Stimulated activated naive CD8-positive, alpha-beta T cell treated with anti-CD3 and anti-CD28 coated beads, Interleukin-15, amount 100 ng/mL, for 72 hours (primary cell): ENCODE measurements at regions not wholly inside any gene's neighbourhood (a gene's known extent, or its start where the extent isn't known, plus 50 kb on each side); places are given as distances from the start of the nearest gene placed in this dataset.
"Not testable (repeated sequence)": the region's sequence is repeated elsewhere in the genome, so short reads cannot be mapped to it uniquely, and the experiment has no call there.

Experiments used
- ATAC-seq: fragments of 150-1000 bp; cut with Tn5 transposase; 2 replicates; pipeline ENCODE4 v1.10.0; 2021; ENCODE audit warnings: mild to moderate bottlenecking, moderate library complexity
- DNase-seq, 2 donors: peaks; one replicate each; pipeline ENCODE4 v3.0.0; 2021 to 2022
- H3K27ac Mint-ChIP-seq, 2 donors: one replicate each; pipeline ENCODE4 v1.8.0; 2022; ENCODE audit warnings: mild to moderate bottlenecking in 2 of 2, mixed read lengths in 2 of 2, moderate library complexity in 2 of 2
- H3K27me3 Mint-ChIP-seq: one replicate; pipeline ENCODE4 v1.8.0; 2022; ENCODE audit warnings: mixed read lengths
- H3K4me1 Mint-ChIP-seq: one replicate; pipeline ENCODE4 v1.8.0; 2022; ENCODE audit warnings: mild to moderate bottlenecking, mixed read lengths
- H3K4me3 Mint-ChIP-seq, 2 donors: one replicate each; pipeline ENCODE4 v1.8.0; 2022; ENCODE audit warnings: mild to moderate bottlenecking in 2 of 2, mixed read lengths in 2 of 2, moderate library complexity in 1 of 2
- H3K9me3 Mint-ChIP-seq, 2 donors: one replicate each; pipeline ENCODE4 v1.8.0; 2022; ENCODE audit warnings: mixed read lengths in 2 of 2

DNA sequence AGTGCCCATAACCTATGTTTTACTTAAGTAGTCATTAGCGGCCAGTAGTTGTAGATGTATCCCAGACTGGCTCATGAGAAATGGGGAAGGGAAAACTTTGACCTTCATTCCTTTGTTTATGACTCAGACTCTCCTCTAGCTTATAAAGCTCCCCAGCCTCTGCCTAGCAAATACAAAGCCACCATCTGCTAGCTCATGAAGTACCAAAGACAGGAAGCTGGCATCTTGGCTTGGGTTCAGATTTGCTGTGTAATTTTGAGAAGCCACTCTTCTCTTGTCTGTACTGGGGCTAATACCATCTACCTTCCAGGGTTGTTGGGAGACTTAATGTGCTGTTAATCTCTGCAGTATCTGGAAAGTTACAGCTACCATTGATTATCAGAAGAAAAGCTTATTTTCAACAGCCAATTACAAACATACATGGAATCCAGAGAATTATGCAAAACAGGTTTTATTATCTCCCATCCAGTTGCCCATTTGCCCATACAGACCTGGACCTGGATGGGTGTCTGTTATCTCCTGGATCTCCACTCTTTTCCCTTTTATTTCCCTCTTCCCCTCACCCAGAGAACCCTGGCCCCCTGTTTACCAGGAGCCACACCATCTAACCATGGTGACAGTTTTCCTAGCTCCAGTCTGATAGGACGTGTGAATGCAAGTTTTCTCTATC is 153.8 kb downstream of the SEMA6D start:
- no peaks in the 10 kb centered on the region for H3K27me3 Mint-ChIP-seq
- DNase-seq (no peak), ATAC-seq (no peak)
- no peaks in the 10 kb centered on the region for H3K4me1 Mint-ChIP-seq
- no peak overlapping the region for H3K4me3 Mint-ChIP-seq
- H3K9me3 Mint-ChIP-seq, result peaks cover 7 to 15% of the 10 kb centered on the region in 2 donors
- H3K27ac Mint-ChIP-seq, result no peak overlapping the region

DNA sequence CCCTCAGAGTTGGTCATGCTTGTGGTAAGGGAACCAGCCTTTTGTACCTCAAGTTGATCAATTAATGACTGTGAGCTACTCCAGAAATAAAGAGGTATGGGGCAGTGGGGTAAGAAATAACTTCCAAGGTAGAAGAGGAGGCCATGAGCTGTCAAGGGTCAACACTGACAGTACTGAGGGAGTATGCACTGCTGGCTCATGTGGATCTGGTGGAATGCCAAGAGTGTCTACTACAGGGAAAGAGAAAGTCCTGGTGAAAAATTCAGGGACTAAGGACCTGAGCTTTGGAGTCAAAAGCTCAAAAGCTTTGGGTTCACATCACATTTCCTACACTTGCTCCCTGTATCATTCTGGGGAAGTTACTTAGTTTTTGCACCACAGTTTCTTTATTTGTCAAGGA is 154.9 kb downstream of the SEMA6D start:
- ATAC-seq (no peak), DNase-seq (no peak)
- H3K9me3 Mint-ChIP-seq, result peaks cover 7 to 15% of the 10 kb centered on the region in 2 donors

DNA sequence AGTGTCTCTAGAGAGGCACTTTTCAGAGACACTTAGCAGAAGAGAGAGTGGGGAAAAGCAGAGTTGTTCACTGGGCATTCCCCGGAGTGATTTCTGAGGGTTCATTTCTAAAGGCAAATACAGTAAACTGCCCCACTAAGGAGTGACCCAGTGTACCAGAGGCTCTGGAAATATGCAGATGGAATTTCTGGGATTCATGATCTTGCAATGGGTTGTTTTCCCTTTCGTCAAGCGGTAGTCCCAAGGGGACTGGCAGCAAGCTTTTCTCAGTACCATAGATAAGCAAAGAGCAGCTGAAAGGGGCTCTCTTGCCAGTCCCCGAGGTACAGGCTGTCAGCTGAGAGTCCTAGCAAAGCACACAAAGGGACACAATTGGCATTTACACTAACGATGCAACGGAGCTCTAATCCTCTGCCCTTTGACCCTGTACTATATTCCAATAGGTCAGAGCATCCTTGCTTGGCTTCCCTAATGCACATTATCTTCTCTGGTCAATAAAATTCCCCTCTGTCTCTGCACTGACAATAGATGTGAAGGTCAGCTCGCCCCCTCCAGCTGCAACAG is 155.6 kb downstream of the SEMA6D start:
- ATAC-seq (no peak), DNase-seq (no peak)
- Mint-ChIP-seq H3K9me3 (peaks cover 7 to 15% of the 10 kb centered on the region in 2 donors), H3K27ac (peak overlapping the region in 1 of 2 donors; percentile 63), H3K27me3 (no peaks in the 10 kb centered on the region), H3K4me1 (no peaks in the 10 kb centered on the region), H3K4me3 (no peak overlapping the region)

More for the DNA sequence above, 154.9 kb downstream of the SEMA6D start:
- Mint-ChIP-seq H3K4me3 (no peak overlapping the region), H3K27ac (no peak overlapping the region), H3K27me3 (no peaks in the 10 kb centered on the region), H3K4me1 (no peaks in the 10 kb centered on the region)

DNA sequence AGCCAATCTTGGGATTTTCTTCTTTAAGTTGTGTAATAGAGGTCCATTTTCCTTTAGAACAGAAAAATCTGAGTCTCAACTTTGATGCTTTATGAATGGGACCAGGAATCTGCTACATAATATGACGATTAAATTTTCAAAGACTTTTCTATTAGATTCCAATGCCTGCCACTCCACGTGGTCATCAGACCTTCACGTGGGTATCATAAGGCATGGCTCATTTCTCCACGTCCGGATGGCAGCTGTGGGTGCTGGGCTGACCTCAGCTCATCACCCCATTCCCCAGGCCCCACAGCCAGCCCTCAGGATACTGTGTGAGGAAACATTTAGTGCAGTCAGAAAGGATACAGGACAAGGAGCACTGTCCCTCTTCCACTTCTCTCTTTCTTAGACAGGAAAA is 159.7 kb downstream of the SEMA6D start:
- H3K27ac Mint-ChIP-seq, result no peak overlapping the region
- H3K4me1 Mint-ChIP-seq, result no peaks in the 10 kb centered on the region
- H3K27me3 Mint-ChIP-seq, result no peaks in the 10 kb centered on the region
- no peak for DNase-seq
- H3K9me3 Mint-ChIP-seq, result peaks cover 0 to 3% of the 10 kb centered on the region in 2 donors
- no peak overlapping the region for H3K4me3 Mint-ChIP-seq
- ATAC-seq, result no peak

DNA sequence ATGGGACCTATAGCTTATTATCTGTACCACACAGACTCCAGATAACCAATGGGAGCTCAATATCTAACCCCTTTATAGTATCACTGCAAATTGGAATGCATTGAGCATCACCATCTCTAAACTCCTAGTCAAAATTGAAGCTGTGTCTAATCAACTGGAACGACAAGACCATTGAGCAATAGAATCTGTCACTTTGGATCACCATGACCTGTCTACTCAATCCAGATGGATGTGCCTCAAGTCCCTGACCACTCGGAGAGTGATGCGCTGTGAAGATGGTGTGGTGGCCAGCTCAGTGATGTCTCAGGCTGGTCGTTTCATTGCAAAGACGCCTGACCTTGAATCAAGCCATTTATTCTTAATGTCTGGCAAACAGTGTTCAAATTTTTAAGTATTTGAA is 160.5 kb downstream of the SEMA6D start:
- Mint-ChIP-seq H3K27ac (no peak overlapping the region), H3K27me3 (no peaks in the 10 kb centered on the region), H3K4me3 (no peak overlapping the region), H3K4me1 (no peaks in the 10 kb centered on the region), H3K9me3 (peaks cover 0 to 3% of the 10 kb centered on the region in 2 donors)
- ATAC-seq (no peak), DNase-seq (no peak)

DNA sequence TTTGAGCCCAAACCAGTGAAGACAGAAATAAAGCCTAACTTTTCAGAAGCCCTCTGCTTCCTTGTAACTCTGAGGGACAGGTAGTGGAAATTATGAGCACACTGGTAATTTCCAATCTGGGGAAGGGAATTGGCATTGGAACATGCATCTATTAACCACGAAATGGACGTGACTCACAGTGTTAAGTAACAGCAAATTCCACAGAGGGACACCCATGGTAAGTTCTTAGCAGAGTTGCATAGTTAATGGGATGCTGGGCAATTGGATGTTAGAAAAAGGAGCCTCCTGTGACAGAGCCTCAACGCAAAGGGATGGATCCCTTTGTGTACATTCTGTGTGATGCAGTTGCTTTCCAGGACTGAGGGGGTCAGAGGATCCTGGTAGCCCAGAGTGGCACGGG is 168.6 kb downstream of the SEMA6D start:
- Mint-ChIP-seq H3K27me3 (peaks cover 15% of the 10 kb centered on the region), H3K4me1 (no peaks in the 10 kb centered on the region), H3K27ac (no peak overlapping the region), H3K9me3 (peaks cover 0 to 5% of the 10 kb centered on the region in 2 donors), H3K4me3 (no peak overlapping the region)
- no peak for ATAC-seq
- no peak for DNase-seq

DNA sequence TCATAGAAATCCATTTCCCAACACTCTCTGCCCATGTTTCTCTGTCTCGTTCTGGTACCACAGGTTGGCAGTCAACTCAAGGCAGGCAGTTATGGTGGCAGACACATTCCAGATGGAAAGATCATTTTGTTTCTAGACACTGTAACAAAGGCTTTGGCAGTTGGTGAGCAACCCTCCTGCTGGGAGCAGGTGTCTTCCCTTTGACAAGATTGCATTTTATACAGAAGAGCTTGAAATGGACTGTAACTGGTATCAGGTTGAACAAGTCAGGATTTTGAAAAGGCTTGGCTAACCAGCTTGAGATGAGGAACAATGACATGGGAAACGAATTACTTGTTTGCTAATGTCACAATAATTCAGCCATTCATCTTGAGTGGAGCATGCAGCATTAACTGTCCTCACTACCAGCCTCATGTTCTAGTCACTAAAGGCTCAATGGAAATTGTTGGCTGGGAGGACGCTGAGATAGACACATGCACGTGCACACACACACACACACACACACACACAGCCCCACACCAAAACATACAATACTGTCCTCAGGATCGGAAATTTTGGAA is 170.0 kb downstream of the SEMA6D start:
- DNase-seq, result no peak
- Mint-ChIP-seq H3K4me3 (no peak overlapping the region), H3K9me3 (peaks cover 0 to 5% of the 10 kb centered on the region in 2 donors), H3K27ac (no peak overlapping the region), H3K27me3 (peaks cover 15% of the 10 kb centered on the region), H3K4me1 (no peaks in the 10 kb centered on the region)
- no peak for ATAC-seq

DNA sequence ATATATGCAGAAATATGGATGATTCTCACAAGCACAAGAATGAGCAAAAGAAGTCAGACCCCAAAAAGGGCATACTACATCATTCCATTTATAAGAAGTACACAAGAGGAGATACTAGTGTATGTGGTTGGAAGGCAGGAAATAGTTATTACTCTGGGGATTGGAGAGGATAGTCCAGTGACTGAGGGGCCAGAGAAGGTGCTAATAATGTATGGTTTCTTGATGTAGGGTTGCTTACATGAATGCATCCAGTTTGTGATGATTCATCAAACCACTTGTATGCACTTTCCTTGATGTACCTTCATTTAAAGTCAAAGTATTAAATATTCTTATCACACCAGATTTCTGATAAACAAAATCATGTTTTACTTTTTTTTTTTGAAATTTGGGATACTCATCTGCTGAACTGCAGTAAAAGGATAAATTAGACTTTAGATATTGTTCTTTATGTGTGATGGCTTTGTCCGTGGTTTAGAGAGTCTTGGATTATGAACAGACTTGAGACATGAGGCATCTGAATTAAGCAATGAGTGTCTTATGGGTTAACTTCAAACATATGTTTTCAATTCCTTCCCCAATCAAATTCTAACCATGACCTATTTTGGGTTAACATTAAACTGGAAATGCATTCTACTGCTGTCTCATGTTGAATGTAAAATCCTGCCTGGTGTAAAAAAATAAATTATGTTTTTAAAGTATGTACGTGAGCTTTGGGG is 171.2 kb downstream of the SEMA6D start:
- DNase-seq (no peak), ATAC-seq (no peak)
- Mint-ChIP-seq H3K27ac (no peak overlapping the region), H3K9me3 (peaks cover 9 to 11% of the 10 kb centered on the region in 2 donors), H3K4me1 (no peaks in the 10 kb centered on the region), H3K27me3 (peaks cover 28% of the 10 kb centered on the region), H3K4me3 (no peak overlapping the region)

DNA sequence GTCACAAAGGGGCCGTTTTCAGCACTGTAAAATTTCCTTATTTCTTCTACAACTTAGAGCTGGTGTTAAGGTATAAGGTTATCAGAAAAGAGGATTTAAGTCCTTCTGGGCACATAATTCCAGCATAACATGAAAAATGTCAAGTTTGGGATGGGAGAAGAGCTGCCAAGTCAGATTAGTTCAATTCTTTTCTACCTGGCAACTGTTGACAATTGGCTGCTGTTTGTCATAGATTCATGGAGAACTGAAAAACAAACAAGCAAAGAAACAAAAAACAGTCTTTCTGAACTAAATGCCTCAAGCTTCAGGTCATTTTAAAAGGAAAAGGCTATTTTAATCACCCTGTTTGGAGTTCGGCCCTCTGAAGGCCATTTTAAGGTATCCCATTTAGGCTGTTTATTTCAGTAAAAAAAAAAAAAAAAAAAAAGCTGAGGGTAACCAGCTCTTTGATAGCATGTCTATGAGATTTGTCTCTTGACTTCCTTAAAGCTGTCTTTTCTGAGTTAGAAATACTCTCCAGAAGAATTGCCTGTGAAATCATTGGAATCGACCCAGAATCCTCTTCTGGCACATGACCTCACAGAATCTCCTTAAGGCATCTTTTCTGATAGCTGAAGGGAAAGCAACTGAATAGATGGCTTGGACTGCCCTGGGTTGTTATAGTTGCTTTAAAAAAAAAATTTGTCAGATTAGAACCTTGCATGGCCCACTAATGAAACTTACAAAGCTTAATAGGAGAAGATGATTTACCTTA is 173.3 kb downstream of the SEMA6D start:
- H3K9me3 Mint-ChIP-seq, result peaks cover 11 to 16% of the 10 kb centered on the region in 2 donors
- H3K27me3 Mint-ChIP-seq, result peaks cover 28% of the 10 kb centered on the region
- H3K27ac Mint-ChIP-seq, result no peak overlapping the region
- DNase-seq (no peak), ATAC-seq (no peak)
- H3K4me1 Mint-ChIP-seq, result no peaks in the 10 kb centered on the region
- H3K4me3 Mint-ChIP-seq, result no peak overlapping the region

DNA sequence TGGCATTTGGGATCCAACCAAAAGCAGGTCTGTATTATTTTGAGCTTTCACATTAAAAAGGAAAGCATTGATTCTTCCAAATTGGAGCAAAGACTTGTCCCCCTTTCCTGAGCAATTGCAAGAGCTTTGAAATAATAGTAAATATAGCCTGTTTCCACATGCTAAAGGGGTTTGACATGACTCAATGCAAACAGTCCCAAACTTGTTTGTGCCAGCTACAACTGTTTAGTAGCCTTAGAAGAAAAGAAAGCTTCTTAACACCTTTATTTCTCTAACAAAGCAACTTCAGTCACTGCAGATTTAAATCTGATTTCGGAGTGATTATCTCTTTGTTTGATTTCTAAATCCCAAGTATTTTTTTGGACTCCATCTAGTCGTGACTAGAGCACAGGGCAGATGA is 180.2 kb downstream of the SEMA6D start:
- ATAC-seq (no peak), DNase-seq (no peak)
- H3K27ac Mint-ChIP-seq, result no peak overlapping the region
- H3K4me1 Mint-ChIP-seq, result no peaks in the 10 kb centered on the region
- H3K4me3 Mint-ChIP-seq, result no peak overlapping the region
- H3K9me3 Mint-ChIP-seq, result peaks cover 11 to 27% of the 10 kb centered on the region in 2 donors
- peaks cover 11% of the 10 kb centered on the region for H3K27me3 Mint-ChIP-seq

DNA sequence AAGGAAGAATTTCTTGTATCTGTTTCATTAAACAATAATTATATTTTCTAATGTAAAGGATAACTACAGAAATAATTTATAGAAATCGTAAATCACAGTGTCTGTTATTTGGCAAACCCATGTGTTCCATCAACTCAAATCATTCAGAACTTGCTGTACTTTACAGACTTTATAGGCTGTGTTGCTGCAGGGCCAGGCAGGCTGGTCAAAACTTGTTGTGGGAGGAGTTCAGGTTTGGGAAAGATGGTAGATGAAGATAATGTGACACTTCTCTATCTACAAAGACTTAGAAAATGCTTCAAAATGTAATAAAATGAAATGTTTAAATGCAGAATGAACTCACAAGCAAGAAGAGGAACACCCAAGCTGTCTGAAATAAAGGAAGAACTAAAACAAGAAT is 183.4 kb downstream of the SEMA6D start:
- Mint-ChIP-seq H3K27ac (no peak overlapping the region), H3K9me3 (peaks cover 19 to 32% of the 10 kb centered on the region in 2 donors), H3K4me1 (no peaks in the 10 kb centered on the region), H3K27me3 (no peaks in the 10 kb centered on the region), H3K4me3 (no peak overlapping the region)
- ATAC-seq (no peak), DNase-seq (no peak)

DNA sequence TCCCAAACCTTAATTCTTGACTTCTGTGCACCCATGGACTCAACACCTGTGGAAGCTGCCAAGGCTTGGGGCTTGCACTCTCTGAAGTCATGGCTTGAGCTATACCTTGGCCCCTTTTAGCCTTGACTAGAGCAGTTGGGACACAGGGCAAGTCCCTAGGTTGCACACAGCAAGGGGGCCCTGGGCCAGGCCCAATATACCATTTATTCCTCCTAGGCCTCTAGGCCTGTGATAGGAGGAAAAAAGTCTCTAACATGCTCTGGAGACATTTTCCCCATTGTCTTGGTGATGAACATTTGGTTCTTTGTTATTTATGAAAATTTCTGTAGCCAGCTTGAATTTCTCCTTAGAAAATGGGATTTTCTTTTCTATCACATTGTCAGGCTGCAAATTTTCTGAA is 186.1 kb downstream of the SEMA6D start:
- Mint-ChIP-seq H3K27me3 (no peaks in the 10 kb centered on the region), H3K9me3 (peaks cover 19 to 32% of the 10 kb centered on the region in 2 donors), H3K4me3 (no peak overlapping the region), H3K4me1 (no peaks in the 10 kb centered on the region), H3K27ac (no peak overlapping the region)
- ATAC-seq, result no peak
- no peak for DNase-seq

DNA sequence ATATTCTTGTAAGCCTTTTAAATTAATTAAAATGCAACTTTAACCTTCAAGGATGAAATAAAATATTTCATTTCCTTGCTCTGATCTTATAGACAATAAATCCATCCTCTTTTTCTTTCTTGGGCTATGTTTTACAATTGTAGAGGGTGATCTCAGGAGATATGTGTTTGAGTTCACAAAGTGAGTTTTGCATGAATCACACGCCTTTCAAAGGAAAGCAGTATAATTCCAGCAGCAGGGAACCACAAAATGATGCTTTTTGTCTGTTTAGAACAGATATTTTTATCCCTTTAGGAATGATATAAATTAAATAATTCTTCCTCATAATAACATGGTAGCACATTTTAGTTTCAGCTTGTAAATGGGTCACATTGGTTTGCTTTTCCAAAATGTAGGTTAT is 191.2 kb downstream of the SEMA6D start:
- Mint-ChIP-seq H3K4me3 (no peak overlapping the region), H3K9me3 (peaks cover 9 to 14% of the 10 kb centered on the region in 2 donors), H3K4me1 (no peaks in the 10 kb centered on the region), H3K27ac (no peak overlapping the region), H3K27me3 (no peaks in the 10 kb centered on the region)
- no peak for DNase-seq
- ATAC-seq, result no peak

DNA sequence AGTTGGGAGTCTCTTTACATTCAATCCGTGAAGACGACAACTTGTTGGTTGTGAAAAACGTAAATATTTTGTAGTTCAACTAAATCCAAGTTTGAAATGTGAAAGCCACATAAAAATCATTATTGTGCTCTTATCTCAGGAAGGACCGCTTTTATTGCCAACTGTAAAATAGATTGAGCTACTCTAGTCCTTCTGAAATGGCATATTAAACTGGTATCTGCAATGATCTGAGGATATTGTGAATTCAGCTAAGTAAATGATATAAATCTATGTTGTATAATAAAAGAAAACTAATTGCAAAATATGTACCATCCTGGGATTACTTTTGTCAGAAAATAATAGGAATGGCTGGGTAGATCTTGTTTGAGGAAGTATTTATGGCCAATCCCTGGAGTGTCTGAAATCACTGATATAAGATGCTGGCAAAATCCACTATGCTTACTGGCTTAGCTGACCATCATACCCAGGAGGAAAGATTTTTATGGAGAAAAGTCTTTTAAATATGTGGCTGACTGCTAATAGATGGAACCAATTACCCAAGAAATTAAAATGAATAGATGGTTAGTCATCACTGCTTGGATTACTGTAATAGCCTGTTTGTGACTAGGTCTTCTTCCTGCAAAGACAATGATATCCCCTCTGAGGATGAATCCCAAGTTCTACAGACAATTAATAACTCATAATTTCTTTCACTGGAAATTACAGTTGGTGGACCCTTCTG is 191.8 kb downstream of the SEMA6D start:
- H3K4me1 Mint-ChIP-seq, result no peaks in the 10 kb centered on the region
- DNase-seq (no peak), ATAC-seq (no peak)
- H3K9me3 Mint-ChIP-seq, result peaks cover 4 to 7% of the 10 kb centered on the region in 2 donors
- no peak overlapping the region for H3K27ac Mint-ChIP-seq
- H3K27me3 Mint-ChIP-seq, result no peaks in the 10 kb centered on the region
- no peak overlapping the region for H3K4me3 Mint-ChIP-seq

DNA sequence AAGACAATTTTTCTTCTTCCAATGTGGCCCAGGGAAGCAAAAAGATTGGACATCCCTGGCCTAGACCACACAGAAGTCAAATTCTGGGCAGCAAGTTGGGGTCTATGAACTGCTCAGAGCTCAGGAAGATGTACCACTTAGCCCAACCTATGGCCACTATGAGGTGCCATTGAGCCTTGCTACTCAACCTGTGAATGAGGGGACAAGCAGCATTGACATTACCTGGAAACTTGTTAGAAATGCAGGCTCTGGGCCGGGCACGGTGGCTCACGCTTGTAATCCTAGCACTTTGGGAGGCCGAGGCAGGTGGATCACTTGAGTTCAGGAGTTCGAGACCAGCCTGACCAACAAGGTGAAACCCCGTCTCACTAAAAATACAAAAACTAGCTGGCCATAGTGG is 195.6 kb downstream of the SEMA6D start:
- not testable (repeated sequence) for DNase-seq, H3K27ac Mint-ChIP-seq, H3K9me3 Mint-ChIP-seq

More for the DNA sequence above, 195.6 kb downstream of the SEMA6D start:
- H3K4me1 Mint-ChIP-seq, ATAC-seq, H3K4me3 Mint-ChIP-seq, H3K27me3 Mint-ChIP-seq: not testable (repeated sequence)
